ENCODE measurements at regions not wholly inside any gene's neighbourhood (a gene's known extent, or its start where the extent isn't known, plus 50 kb on each side); places are given as distances from the start of the nearest gene placed in this dataset.

DNA sequence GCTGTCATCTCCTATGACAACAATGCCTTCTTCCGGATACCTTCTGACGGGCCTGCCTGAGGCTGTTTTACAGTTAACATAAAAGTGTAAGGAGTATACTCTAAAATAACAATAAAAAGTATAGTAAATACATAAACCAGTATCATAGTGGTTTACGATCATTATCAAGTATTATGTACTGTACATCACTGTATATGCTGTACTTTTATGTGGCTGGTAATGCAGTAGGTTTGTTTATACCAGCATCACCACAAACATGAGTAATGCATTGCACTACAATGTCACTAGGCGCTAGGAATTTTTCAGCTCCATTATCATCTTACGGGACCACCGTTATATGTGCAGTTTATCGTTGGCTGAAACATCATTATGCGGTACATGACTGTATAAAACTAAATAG, 76.5 kb downstream of the VEGFA start:
- no peak for TF ChIP-seq EZH2phosphoT487 (IDR thresholded peaks at IDR 0.05; ENCODE audit: borderline replicate concordance)
- TF ChIP-seq, protein P1, sequence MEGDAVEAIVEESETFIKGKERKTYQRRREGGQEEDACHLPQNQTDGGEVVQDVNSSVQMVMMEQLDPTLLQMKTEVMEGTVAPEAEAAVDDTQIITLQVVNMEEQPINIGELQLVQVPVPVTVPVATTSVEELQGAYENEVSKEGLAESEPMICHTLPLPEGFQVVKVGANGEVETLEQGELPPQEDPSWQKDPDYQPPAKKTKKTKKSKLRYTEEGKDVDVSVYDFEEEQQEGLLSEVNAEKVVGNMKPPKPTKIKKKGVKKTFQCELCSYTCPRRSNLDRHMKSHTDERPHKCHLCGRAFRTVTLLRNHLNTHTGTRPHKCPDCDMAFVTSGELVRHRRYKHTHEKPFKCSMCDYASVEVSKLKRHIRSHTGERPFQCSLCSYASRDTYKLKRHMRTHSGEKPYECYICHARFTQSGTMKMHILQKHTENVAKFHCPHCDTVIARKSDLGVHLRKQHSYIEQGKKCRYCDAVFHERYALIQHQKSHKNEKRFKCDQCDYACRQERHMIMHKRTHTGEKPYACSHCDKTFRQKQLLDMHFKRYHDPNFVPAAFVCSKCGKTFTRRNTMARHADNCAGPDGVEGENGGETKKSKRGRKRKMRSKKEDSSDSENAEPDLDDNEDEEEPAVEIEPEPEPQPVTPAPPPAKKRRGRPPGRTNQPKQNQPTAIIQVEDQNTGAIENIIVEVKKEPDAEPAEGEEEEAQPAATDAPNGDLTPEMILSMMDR (conservative IDR thresholded peaks at IDR 0.05; ENCODE audit: low read length), result no peak
